ENCODE measurements at regions not wholly inside any gene's neighbourhood (a gene's known extent, or its start where the extent isn't known, plus 50 kb on each side); places are given as distances from the start of the nearest gene placed in this dataset.

GRCh38 chr5:174511714-174512253 is 212.6 kb upstream of the MSX2 start:
- TF ChIP-seq EZH2phosphoT487 (IDR thresholded peaks at IDR 0.05; ENCODE audit: insufficient read depth, low read depth) (no peak), EZH2 (IDR thresholded peaks at IDR 0.05; ENCODE audit: insufficient read depth, poor library complexity, severe bottlenecking) (no peak)
